ENCODE measurements at regions not wholly inside any gene's neighbourhood (a gene's known extent, or its start where the extent isn't known, plus 50 kb on each side); places are given as distances from the start of the nearest gene placed in this dataset.

GRCh38 chr4:53705972-53706371, 114.7 kb upstream of the LNX1 start:
- intact Hi-C loops (cut with micrococcal nuclease): loop anchor here (1.0 to 10.0 kb wide), 5 partner anchors 75 to 529 kb away; partner anchors contain the start of gene CHIC2
- no peak overlapping the region for H3K4me2 ChIP-seq (ENCODE audit: low read length)
- H4K20me1 ChIP-seq (ENCODE audit: low read length): no peaks in the 10 kb centered on the region
- peaks cover 34% of the 10 kb centered on the region for H3K4me1 ChIP-seq (ENCODE audit: insufficient read depth, low read length)
- no peaks in the 10 kb centered on the region for H3K9me2 ChIP-seq (replicated peaks; ENCODE audit: low read length)
- H3K4me3 ChIP-seq (ENCODE audit: low read length): no peak overlapping the region
- DNase-seq (no peak), ATAC-seq (no peak)
- H3K27ac ChIP-seq (ENCODE audit: low read length): no peak overlapping the region
- no peaks in the 10 kb centered on the region for H3K79me2 ChIP-seq (ENCODE audit: low read length)
- TF ChIP-seq, protein P1, sequence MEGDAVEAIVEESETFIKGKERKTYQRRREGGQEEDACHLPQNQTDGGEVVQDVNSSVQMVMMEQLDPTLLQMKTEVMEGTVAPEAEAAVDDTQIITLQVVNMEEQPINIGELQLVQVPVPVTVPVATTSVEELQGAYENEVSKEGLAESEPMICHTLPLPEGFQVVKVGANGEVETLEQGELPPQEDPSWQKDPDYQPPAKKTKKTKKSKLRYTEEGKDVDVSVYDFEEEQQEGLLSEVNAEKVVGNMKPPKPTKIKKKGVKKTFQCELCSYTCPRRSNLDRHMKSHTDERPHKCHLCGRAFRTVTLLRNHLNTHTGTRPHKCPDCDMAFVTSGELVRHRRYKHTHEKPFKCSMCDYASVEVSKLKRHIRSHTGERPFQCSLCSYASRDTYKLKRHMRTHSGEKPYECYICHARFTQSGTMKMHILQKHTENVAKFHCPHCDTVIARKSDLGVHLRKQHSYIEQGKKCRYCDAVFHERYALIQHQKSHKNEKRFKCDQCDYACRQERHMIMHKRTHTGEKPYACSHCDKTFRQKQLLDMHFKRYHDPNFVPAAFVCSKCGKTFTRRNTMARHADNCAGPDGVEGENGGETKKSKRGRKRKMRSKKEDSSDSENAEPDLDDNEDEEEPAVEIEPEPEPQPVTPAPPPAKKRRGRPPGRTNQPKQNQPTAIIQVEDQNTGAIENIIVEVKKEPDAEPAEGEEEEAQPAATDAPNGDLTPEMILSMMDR (conservative IDR thresholded peaks at IDR 0.05; ENCODE audit: low read depth, low read length): no peak
- no peak for TF ChIP-seq EZH2phosphoT487 (IDR thresholded peaks at IDR 0.05; ENCODE audit: borderline replicate concordance, low read length)
- POLR2A ChIA-PET (ENCODE audit: unreplicated experiment): no interaction called here
- no peaks in the 10 kb centered on the region for H3K27me3 ChIP-seq (ENCODE audit: low read length)
- CTCF ChIA-PET: interaction anchor here (0.5 to 2.1 kb wide), 16 partner anchors 17 to 528 kb away, joined by 3 to 9 read pairs (median 4); no protein-coding TSS in a partner anchor
- peak overlapping the region; percentile 10; the same call in 1 of the 2 replicates for H2AFZ ChIP-seq (ENCODE audit: low read length)
- H3K36me3 ChIP-seq (ENCODE audit: low read depth, low read length): no peaks in the 10 kb centered on the region
- no peaks in the 10 kb centered on the region for H3F3A ChIP-seq (ENCODE audit: low read length, unreplicated experiment)
- no peaks in the 10 kb centered on the region for H3K9me3 ChIP-seq (ENCODE audit: low read length)
- no peak overlapping the region for H3K9ac ChIP-seq (ENCODE audit: low read length)
- BruUV-seq (replicated peaks): no TSS peak

DNA sequence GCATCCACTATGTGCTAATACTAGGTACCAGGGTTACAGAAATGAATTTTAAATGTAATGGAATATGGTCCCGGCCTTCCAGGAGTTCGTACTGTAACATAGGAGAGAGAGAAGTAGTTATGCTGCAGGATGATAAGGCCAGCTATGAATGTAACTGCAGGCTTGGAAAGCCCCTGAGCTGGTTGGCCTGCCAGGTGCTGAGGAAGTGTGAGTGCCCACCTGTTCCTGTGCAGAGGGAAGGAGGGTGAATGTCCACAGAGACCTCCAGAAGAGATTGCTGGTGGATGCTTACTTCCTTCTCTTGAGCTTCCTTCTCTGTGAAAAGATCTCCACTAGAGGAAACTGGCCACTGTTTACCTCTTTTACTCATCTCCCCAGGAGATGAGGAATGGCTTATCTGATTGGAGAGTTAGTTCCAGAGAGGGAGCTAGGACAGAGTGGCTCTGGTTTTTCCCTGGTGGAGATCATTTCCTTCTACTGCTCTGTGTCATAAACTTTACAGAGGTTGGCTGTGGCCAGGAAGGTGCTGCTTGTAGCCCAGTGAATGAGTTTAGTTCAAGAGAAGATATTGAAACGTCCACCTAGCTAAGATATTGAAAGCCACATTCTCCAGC, 114.0 kb upstream of the LNX1 start:
- H3K9ac ChIP-seq (ENCODE audit: low read length): no peak overlapping the region
- intact Hi-C loops (cut with micrococcal nuclease): loop anchor here (10.0 kb wide), 2 partner anchors 160 to 360 kb away; partner anchors contain the start of gene CHIC2
- no peaks in the 10 kb centered on the region for H4K20me1 ChIP-seq (ENCODE audit: low read length)
- no peaks in the 10 kb centered on the region for H3K36me3 ChIP-seq (ENCODE audit: low read depth, low read length)
- H3K27me3 ChIP-seq (ENCODE audit: low read length): no peaks in the 10 kb centered on the region
- no TSS peak for BruUV-seq (replicated peaks)
- no peak overlapping the region for H3K27ac ChIP-seq (ENCODE audit: low read length)
- no peaks in the 10 kb centered on the region for H3K9me3 ChIP-seq (ENCODE audit: low read length)
- no peak overlapping the region; the same call in 1 of the 2 replicates for H3K4me2 ChIP-seq (ENCODE audit: low read length)
- CTCF ChIA-PET: interaction anchor here (1.1 to 2.1 kb wide), 4 partner anchors 99 to 203 kb away, joined by 3 to 9 read pairs (median 4); no protein-coding TSS in a partner anchor
- peak overlapping the region; percentile 10; the same call in 1 of the 2 replicates for H2AFZ ChIP-seq (ENCODE audit: low read length)
- POLR2A ChIA-PET (ENCODE audit: unreplicated experiment): no interaction called here
- peaks cover 34% of the 10 kb centered on the region for H3K4me1 ChIP-seq (ENCODE audit: insufficient read depth, low read length)
- no peaks in the 10 kb centered on the region for H3K79me2 ChIP-seq (ENCODE audit: low read length)
- no peak for TF ChIP-seq EZH2phosphoT487 (IDR thresholded peaks at IDR 0.05; ENCODE audit: borderline replicate concordance, low read length)
- no peak for TF ChIP-seq EZH2 (IDR thresholded peaks at IDR 0.05; ENCODE audit: low read length, unreplicated experiment)
- TF ChIP-seq, protein P1 (conservative IDR thresholded peaks at IDR 0.05; ENCODE audit: low read depth, low read length): no peak
- H3F3A ChIP-seq (ENCODE audit: low read length, unreplicated experiment): no peaks in the 10 kb centered on the region
- no peak overlapping the region for H3K4me3 ChIP-seq (ENCODE audit: low read length)
- ATAC-seq: no peak
- H3K9me2 ChIP-seq (replicated peaks; ENCODE audit: low read length): no peaks in the 10 kb centered on the region
- DNase-seq: peak; percentile 37

GRCh38 chr4:53704329-53704728, 113.0 kb upstream of the LNX1 start:
- CTCF ChIA-PET: no interaction called here
- POLR2A ChIA-PET (ENCODE audit: unreplicated experiment): no interaction called here

More at GRCh38 chr4:53704329-53704728, 113.0 kb upstream of the LNX1 start:
- Histone ChIP-seq H3K4me2 (ENCODE audit: low read length) (no peak overlapping the region), H3K9me2 (replicated peaks; ENCODE audit: low read length) (no peaks in the 10 kb centered on the region), H3F3A (ENCODE audit: low read length, unreplicated experiment) (no peaks in the 10 kb centered on the region), H3K4me3 (ENCODE audit: low read length) (no peak overlapping the region), H3K4me1 (ENCODE audit: insufficient read depth, low read length) (peaks cover 34% of the 10 kb centered on the region), H2AFZ (ENCODE audit: low read length) (no peak overlapping the region), H3K9ac (ENCODE audit: low read length) (no peak overlapping the region), H3K79me2 (ENCODE audit: low read length) (no peaks in the 10 kb centered on the region), H4K20me1 (ENCODE audit: low read length) (no peaks in the 10 kb centered on the region), H3K27me3 (ENCODE audit: low read length) (no peaks in the 10 kb centered on the region), H3K36me3 (ENCODE audit: low read depth, low read length) (no peaks in the 10 kb centered on the region), H3K9me3 (ENCODE audit: low read length) (no peaks in the 10 kb centered on the region), H3K27ac (ENCODE audit: low read length) (no peak overlapping the region)
- BruUV-seq (replicated peaks): no TSS peak
- DNase-seq: no peak
- intact Hi-C loops (cut with micrococcal nuclease): loop anchor here (10.0 kb wide), 2 partner anchors 160 to 360 kb away; partner anchors contain the start of gene CHIC2
- no peak for TF ChIP-seq EZH2phosphoT487 (IDR thresholded peaks at IDR 0.05; ENCODE audit: borderline replicate concordance, low read length)
- no peak for TF ChIP-seq EZH2 (IDR thresholded peaks at IDR 0.05; ENCODE audit: low read length, unreplicated experiment)
- TF ChIP-seq, protein P1 (conservative IDR thresholded peaks at IDR 0.05; ENCODE audit: low read depth, low read length): no peak
- ATAC-seq: no peak
